Spleen (tissue), 7 donors: ENCODE measurements at regions not wholly inside any gene's neighbourhood (a gene's known extent, or its start where the extent isn't known, plus 50 kb on each side); places are given as distances from the start of the nearest gene placed in this dataset.

Experiments used
- CTCF ChIP-seq, 11 experiments: fragments of 200-600 bp in 7 of 11; fragments of 450-650 bp in 4 of 11; sonication (generic) in 4 of 11; IDR thresholded peaks in 8 of 11; conservative IDR thresholded peaks in 3 of 11; 1 replicate in 7 of 11; 2 replicates in 4 of 11; pipeline versions ENCODE4 v1.4.0 to v1.8.0; 2016 to 2021; ENCODE audit warnings: antibody characterized with exemption in 11 of 11, inconsistent platforms in 4 of 11, mild to moderate bottlenecking in 1 of 11
- POLR2AphosphoS5 ChIP-seq, 3 donors: sonication (generic); formaldehyde crosslinking; IDR thresholded peaks; one replicate each; pipeline ENCODE4 v1.5.1; 2017; ENCODE audit warnings: antibody characterized with exemption in 3 of 3
- donor health status: DM: no; HTN: no; CAD: no; lungs with moderate emphysema.
- donor health status: DM: no; HTN: no; CAD: no.
- donor health status: DM: no; HTN: no; CAD: no.

- no peak for TF ChIP-seq POLR2AphosphoS5 (IDR thresholded peaks at IDR 0.05)
- TF ChIP-seq CTCF (IDR thresholded peaks at IDR 0.05 in 8 of 11, conservative IDR thresholded peaks at IDR 0.05 in 3 of 11), result no peak
Measured at GRCh38 chr11:41534861-41535260, 75.4 kb upstream of the LRRC4C start.
